GM19099 (cell line): ENCODE measurements at regions not wholly inside any gene's neighbourhood (a gene's known extent, or its start where the extent isn't known, plus 50 kb on each side); places are given as distances from the start of the nearest gene placed in this dataset.

Experiments used
- POLR2A ChIP-seq: IDR thresholded peaks from 3 replicates; pipeline ENCODE4 v1.6.1; 2011; ENCODE audit warnings: low read depth; ENCODE audit not compliant: insufficient read length; ENCODE audit errors: extremely low read depth

DNA sequence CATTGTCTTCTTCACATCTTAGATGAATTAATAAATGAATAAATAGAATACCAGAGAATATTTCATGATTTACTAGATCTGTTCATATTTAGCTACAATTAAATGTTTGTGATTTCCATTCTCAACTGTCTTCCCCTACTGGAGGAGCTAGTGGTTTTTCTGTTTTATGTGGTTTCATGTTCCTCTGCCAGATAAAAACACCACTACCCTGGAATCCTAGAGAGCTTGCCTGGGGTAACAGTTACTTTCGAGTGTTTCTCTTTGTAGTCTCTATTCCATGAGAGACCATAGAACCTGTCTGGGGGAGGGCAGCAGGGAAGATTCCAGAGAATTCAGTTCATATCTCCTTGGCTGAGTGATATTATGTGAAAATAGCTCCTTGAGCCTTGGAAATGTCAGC is 349.2 kb downstream of the INSIG2 start:
- no peak for TF ChIP-seq POLR2A

- no peak for TF ChIP-seq POLR2A
Measured at GRCh38 chr2:118431997-118432396, 343.7 kb downstream of the INSIG2 start.

- no peak for TF ChIP-seq POLR2A
Measured at GRCh38 chr2:118431586-118431985, 343.3 kb downstream of the INSIG2 start.

DNA sequence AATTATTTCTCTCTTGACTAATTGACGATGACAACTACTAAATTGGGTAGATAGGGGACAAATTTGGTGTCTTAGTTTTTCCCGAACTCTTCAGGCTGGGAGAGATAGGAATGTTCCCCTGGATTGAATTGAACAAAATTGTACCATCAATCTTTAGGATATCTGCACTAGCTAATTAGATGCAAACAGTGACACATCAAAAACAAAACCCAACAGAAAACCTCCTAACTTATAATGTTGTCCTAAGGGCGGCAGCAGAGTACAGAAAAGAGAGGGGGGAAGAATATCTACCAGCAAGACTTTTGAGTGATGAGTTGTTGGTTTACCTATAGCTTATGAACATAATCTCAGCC is 342.9 kb downstream of the INSIG2 start:
- no peak for TF ChIP-seq POLR2A

DNA sequence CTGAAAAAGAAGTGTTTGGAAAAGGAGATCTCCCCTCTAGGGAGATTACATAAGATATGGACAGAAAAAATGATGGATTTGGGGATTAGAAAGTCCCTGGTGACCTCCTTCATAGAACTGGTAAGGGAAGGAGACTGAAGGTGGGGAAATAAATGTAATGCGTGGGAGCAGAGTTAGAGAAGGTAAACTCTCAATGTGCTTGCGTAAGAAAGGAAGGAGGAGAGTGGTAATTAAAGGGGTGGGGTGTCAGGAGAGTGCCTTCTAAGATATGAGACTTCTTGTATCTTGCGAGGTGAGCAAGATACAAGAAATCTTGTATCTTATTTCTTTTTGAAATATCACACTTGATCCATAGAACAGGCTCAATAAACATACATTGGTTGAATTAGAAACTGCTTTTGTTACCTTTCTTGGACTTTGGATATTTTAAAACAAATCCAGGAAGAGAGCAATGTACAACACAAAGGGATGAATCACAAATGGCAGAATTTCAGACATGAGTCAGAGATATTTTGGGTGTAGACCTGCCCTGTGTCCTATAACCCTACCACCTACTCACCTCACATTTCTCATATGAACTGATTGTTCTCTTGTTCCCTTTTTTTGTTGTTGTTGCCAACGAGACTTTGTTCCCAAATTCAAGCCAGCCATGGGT is 342.4 kb downstream of the INSIG2 start:
- no peak for TF ChIP-seq POLR2A

GRCh38 chr2:118425191-118425590 is 336.9 kb downstream of the INSIG2 start:
- no peak for TF ChIP-seq POLR2A

DNA sequence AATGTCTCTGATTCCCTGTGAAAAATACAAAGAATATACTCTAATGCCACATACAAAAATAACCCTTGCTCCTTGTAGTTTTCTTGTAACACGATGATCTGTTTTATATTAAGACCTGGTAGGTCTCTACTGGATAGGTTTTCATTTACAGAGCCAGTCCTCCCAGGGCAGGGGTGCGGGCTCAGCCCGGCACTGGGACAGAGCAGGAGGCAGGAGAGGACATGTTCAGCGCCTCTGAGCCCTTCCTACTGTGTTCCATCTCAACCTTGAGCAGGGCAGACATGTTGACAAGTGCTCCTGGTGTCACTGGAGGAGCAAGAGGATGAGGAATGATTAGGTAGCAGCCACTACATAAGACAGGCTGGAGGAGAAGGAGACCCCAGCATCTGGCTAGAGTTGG is 335.5 kb downstream of the INSIG2 start:
- no peak for TF ChIP-seq POLR2A

- TF ChIP-seq POLR2A = no peak
Measured at GRCh38 chr2:118421648-118422047, 333.4 kb downstream of the INSIG2 start.

DNA sequence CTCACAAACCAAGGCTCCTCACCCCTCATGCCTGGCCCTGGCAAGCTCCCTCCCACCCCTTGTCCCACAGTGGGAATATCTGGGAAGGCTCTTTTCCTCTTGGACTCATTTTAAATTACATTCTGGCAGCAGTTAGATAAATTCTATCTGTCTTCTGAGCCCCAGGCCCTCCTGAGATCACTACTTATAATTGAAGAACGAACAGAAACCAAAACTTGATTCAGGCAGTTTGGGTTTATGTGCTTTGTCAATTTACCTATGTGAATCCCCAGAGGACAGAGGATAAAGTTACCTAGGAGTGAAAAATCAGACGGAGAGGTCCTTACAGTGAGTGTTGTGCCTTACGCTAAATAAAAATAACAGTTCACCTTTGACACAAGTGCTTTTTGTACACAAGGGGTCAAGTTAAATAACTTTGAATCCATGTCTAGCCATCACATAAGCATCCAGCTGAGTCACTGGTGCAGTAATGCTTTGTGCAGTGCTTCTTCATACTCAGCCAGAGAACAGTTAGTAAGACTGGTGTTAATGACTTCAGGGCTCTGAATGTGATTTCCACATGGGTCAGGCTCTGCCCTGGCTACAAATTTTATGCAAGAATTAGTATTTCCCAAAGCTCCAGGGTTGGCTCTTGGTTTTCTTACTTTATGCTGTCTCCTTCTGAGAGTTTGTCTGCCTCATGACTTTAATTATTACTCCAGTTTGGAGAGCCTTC is 329.3 kb downstream of the INSIG2 start:
- TF ChIP-seq POLR2A = no peak

DNA sequence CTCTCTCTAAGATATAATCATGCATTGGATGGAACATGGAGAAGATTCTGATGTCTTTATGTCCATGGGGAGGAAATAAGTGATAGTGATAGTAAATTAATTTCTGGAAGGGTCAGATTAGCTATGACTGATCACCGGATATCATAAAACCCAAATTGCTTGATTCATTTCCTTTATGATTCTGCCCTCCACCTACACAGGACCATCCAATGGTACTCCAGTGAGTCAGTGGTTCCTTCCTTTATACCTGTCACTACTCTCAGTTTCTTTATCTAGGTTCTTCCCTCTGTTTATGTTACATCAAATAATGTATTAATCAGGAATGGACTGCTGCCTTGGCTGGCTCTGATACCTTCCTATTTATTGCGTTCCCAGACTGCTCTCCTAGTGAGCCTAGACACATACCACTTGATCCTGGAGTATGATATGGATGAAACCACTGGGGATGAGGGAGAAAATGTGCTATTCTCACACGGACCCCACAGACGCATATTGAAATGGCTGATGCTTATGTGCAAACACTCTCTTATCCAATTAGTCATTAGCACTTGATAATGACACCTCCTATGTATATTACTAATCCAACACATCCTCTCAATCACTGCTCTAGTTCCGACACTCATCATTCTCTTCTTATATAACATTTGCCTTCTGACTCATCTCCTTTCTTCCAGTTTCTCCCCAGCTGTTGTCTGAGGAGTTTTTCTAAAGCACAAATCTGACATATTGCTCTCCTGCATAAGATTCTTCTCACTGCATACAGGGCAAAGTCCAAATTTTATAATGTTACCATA is 315.6 kb downstream of the INSIG2 start:
- no peak for TF ChIP-seq POLR2A

- TF ChIP-seq POLR2A = no peak
Measured at GRCh38 chr2:118388771-118389170, 300.5 kb downstream of the INSIG2 start.

- no peak for TF ChIP-seq POLR2A
Measured at GRCh38 chr2:118387509-118387908, 299.2 kb downstream of the INSIG2 start.

- no peak for TF ChIP-seq POLR2A
Measured at GRCh38 chr2:118386641-118387302, 298.5 kb downstream of the INSIG2 start.

GRCh38 chr2:118380915-118381653 is 292.8 kb downstream of the INSIG2 start:
- TF ChIP-seq POLR2A = no peak

DNA sequence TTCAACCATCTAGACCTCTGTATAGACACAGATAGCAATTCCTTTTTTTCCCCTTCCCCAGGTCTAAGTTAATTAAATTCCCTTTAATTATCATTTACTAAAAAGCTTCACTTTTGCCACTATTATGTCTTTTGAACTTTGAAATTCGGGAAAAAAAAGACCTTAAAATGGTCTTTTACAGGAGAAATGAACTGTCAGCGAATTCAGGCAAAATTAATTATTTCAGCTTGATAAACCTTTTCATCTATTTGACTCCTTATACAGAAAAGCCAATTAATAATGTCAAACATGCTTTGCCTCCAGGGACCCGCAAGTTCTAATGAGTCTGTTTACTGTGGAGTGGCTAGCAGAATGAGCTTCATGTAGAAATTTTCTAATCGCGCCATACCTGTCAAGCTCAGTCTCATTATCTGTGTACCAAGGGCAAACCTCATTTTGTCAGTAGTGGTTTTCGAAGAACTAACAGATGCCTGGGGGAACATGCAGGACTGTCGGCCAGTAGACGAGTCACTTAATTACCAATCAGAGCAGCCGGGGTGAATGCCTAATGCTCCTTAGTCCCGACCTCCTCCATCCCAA is 287.7 kb downstream of the INSIG2 start:
- TF ChIP-seq POLR2A = no peak
